H9 (cell line): ENCODE measurements at regions not wholly inside any gene's neighbourhood (a gene's known extent, or its start where the extent isn't known, plus 50 kb on each side); places are given as distances from the start of the nearest gene placed in this dataset.

Experiments
- DNase-seq: peaks from one replicate; pipeline ENCODE4 v3.0.0-alpha.2; 2017
- H2AFZ ChIP-seq: one replicate; pipeline ENCODE4 v1.6.1; 2013; ENCODE audit warnings: mild to moderate bottlenecking, low read length, control low read depth, moderate library complexity
- H2AK5ac ChIP-seq: 2 replicates; pipeline ENCODE4 v1.6.1; 2013; ENCODE audit warnings: low read length, control low read depth, mixed read lengths; ENCODE audit not compliant: insufficient read length
- H2BK120ac ChIP-seq: one replicate; pipeline ENCODE4 v1.6.1; 2013; ENCODE audit warnings: low read depth, mild to moderate bottlenecking, low read length, control low read depth, inconsistent platforms; ENCODE audit not compliant: poor library complexity, severe bottlenecking
- H2BK12ac ChIP-seq: 2 replicates; pipeline ENCODE4 v1.6.1; 2013; ENCODE audit warnings: low read length, control low read depth, mixed read lengths, low read depth; ENCODE audit not compliant: insufficient read length
- H2BK15ac ChIP-seq: 2 replicates; pipeline ENCODE4 v1.6.1; 2013; ENCODE audit warnings: low read depth, low read length, control low read depth
- H2BK20ac ChIP-seq: one replicate; pipeline ENCODE4 v1.6.1; 2013; ENCODE audit warnings: low read depth, mild to moderate bottlenecking, low read length, control low read depth, inconsistent platforms; ENCODE audit not compliant: poor library complexity, severe bottlenecking
- H2BK5ac ChIP-seq: 2 replicates; pipeline ENCODE4 v1.6.1; 2013; ENCODE audit warnings: low read length, control low read depth, mixed read lengths; ENCODE audit not compliant: insufficient read length
- H3K14ac ChIP-seq: 2 replicates; pipeline ENCODE4 v1.6.1; 2013; ENCODE audit warnings: low read length, control low read depth; ENCODE audit not compliant: insufficient read depth
- H3K18ac ChIP-seq: 2 replicates; pipeline ENCODE4 v1.6.1; 2013; ENCODE audit warnings: low read depth, mild to moderate bottlenecking, mixed read lengths, low read length, control low read depth; ENCODE audit not compliant: insufficient read length
- H3K23ac ChIP-seq: 2 replicates; pipeline ENCODE4 v1.6.1; 2013; ENCODE audit warnings: low read length, control low read depth, mixed read lengths, low read depth; ENCODE audit not compliant: insufficient read length
- H3K23me2 ChIP-seq: 2 replicates; pipeline ENCODE4 v1.6.1; 2013; ENCODE audit warnings: low read depth, mild to moderate bottlenecking, mixed read lengths, low read length, control low read depth; ENCODE audit not compliant: insufficient read length, poor library complexity, severe bottlenecking
- H3K27ac ChIP-seq: 2 replicates; pipeline ENCODE4 v1.5.1; 2013; ENCODE audit warnings: low read length, control low read depth, mixed read lengths, low read depth; ENCODE audit not compliant: insufficient read length
- H3K27me3 ChIP-seq: 2 replicates; pipeline ENCODE4 v1.6.1; 2013; ENCODE audit warnings: low read length, control low read depth, inconsistent platforms; ENCODE audit not compliant: insufficient read depth
- H3K4ac ChIP-seq: 2 replicates; pipeline ENCODE4 v1.6.1; 2013; ENCODE audit warnings: low read depth, mild to moderate bottlenecking, control low read depth, inconsistent platforms, low read length, moderate library complexity
- H3K4me1 ChIP-seq: 2 replicates; pipeline ENCODE4 v1.6.1; 2013; ENCODE audit warnings: low read length, control low read depth, inconsistent platforms; ENCODE audit not compliant: insufficient read depth
- H3K4me2 ChIP-seq: 2 replicates; pipeline ENCODE4 v1.6.1; 2013; ENCODE audit warnings: low read length, control low read depth, mixed read lengths; ENCODE audit not compliant: insufficient read length, insufficient read depth
- H3K56ac ChIP-seq: 2 replicates; pipeline ENCODE4 v1.6.1; 2013; ENCODE audit warnings: low read depth, mild to moderate bottlenecking, mixed read lengths, low read length, control low read depth; ENCODE audit not compliant: insufficient read length
- H3K79me1 ChIP-seq: 2 replicates; pipeline ENCODE4 v1.6.1; 2013; ENCODE audit warnings: low read depth, mild to moderate bottlenecking, moderate library complexity, low read length, control low read depth, inconsistent platforms; ENCODE audit not compliant: insufficient read depth, poor library complexity, severe bottlenecking
- H3K79me2 ChIP-seq: 2 replicates; pipeline ENCODE4 v1.6.1; 2013; ENCODE audit warnings: low read length, control low read depth, inconsistent platforms; ENCODE audit not compliant: insufficient read depth
- H3K9ac ChIP-seq: 2 replicates; pipeline ENCODE4 v1.6.1; 2013; ENCODE audit warnings: low read length, control low read depth, mixed read lengths; ENCODE audit not compliant: insufficient read length; ENCODE audit errors: extremely low read depth
- H3K9me3 ChIP-seq: one replicate; pipeline ENCODE4 v1.6.1; 2013; ENCODE audit warnings: low read depth, low read length, inconsistent platforms; ENCODE audit not compliant: control insufficient read depth
- H3T11ph ChIP-seq: one replicate; pipeline ENCODE4 v1.6.1; 2013; ENCODE audit warnings: mild to moderate bottlenecking, low read length, control low read depth, inconsistent platforms
- H4K20me1 ChIP-seq: one replicate; pipeline ENCODE4 v1.6.1; 2013; ENCODE audit not compliant: control insufficient read depth, insufficient read length, insufficient read depth
- H4K5ac ChIP-seq: 2 replicates; pipeline ENCODE4 v1.6.1; 2013; ENCODE audit warnings: low read depth, mild to moderate bottlenecking, mixed read lengths, low read length, control low read depth; ENCODE audit not compliant: insufficient read length
- H4K8ac ChIP-seq: replicated peaks from 2 replicates; pipeline ENCODE4 v1.6.1; 2013; ENCODE audit warnings: low read length, control low read depth, mixed read lengths, low read depth; ENCODE audit not compliant: insufficient read length
- H4K91ac ChIP-seq: 2 replicates; pipeline ENCODE4 v1.6.1; 2013; ENCODE audit warnings: low read depth, mild to moderate bottlenecking, moderate library complexity, mixed read lengths, low read length, control low read depth; ENCODE audit not compliant: insufficient read length
- H3K27ac Mint-ChIP-seq, 3 experiments: 2 replicates in 2 of 3; 3 replicates in 1 of 3; pipeline ENCODE4 v1.8.0; 2020 to 2021; ENCODE audit warnings: mixed read lengths in 3 of 3, mild to moderate bottlenecking in 1 of 3, moderate library complexity in 1 of 3
- H3K27me3 Mint-ChIP-seq: 2 replicates; pipeline ENCODE4 v1.8.0; 2021; ENCODE audit warnings: low read depth, mild to moderate bottlenecking, moderate library complexity, mixed read lengths
- H3K36me3 Mint-ChIP-seq, 3 experiments: 2 replicates in 2 of 3; 3 replicates in 1 of 3; pipeline ENCODE4 v1.8.0; 2020 to 2021; ENCODE audit warnings: low read depth in 3 of 3, mixed read lengths in 3 of 3; ENCODE audit not compliant: insufficient read depth in 1 of 3
- H3K4me1 Mint-ChIP-seq, 2 experiments: 2 replicates each; pipeline ENCODE4 v1.8.0; 2020; ENCODE audit warnings: mixed read lengths in 2 of 2
- H3K4me3 Mint-ChIP-seq, 2 experiments: 2 replicates in 1 of 2; 3 replicates in 1 of 2; pipeline ENCODE4 v1.8.0; 2020 to 2021; ENCODE audit warnings: mild to moderate bottlenecking in 2 of 2, mixed read lengths in 2 of 2, moderate library complexity in 1 of 2
- H3K9me3 Mint-ChIP-seq, 2 experiments: 2 replicates in 1 of 2; 3 replicates in 1 of 2; pipeline ENCODE4 v1.8.0; 2020; ENCODE audit warnings: mild to moderate bottlenecking in 2 of 2, mixed read lengths in 2 of 2, moderate library complexity in 1 of 2
- WGBS: extraction: QIAGEN DNeasy Blood & Tissue Kit; methylation state at CpG from one replicate; pipeline ENCODE4 v1.1.7; 2013; ENCODE audit warnings: missing lambda C conversion rate, low lambda C conversion rate, mixed read lengths; ENCODE audit not compliant: insufficient read length; ENCODE audit errors: extremely low coverage; 5-methylcytosine and 5-hydroxymethylcytosine counted together
- TF ChIP-seq, protein P1 (sequence below): fragments of 200-600 bp; sonication (generic); conservative IDR thresholded peaks from 3 replicates; pipeline ENCODE4 v1.8.0; 2021; ENCODE audit warnings: antibody characterized with exemption, mild to moderate bottlenecking

DNA sequence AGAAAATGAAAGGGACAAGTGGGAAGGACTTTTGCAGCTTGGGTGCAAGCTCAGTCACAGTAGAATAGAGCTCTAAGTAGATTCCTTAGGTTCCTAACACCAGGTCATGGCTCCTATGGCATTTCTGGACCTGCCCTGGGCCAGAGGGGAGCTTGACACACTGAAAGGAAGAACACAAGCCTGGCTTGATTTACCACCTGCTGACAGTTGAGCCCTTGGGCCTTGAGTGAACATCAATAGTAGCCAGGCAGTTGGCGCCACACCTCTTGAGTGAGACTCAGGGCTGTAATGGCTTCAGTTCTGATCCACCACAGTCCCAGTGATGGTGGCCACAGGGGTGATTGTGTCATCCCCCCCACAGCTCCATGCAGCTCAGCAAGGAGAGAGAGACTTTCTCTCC is 221.9 kb upstream of the PCDH17 start:
- Histone ChIP-seq H3K4me2 (no peak overlapping the region), H3K4ac (no peak overlapping the region), H2BK20ac (no peak overlapping the region), H3K9ac (no peak overlapping the region), H3K56ac (no peak overlapping the region), H4K5ac (no peak overlapping the region), H3K79me2 (no peaks in the 10 kb centered on the region), H3K23me2 (no peaks in the 10 kb centered on the region), H3K79me1 (no peaks in the 10 kb centered on the region), H2AFZ (no peak overlapping the region), H4K8ac (no peak overlapping the region), H2BK120ac (no peak overlapping the region), H4K91ac (no peak overlapping the region), H4K20me1 (no peaks in the 10 kb centered on the region), H3K18ac (no peak overlapping the region), H3K27me3 (no peaks in the 10 kb centered on the region), H2BK15ac (no peak overlapping the region), H3T11ph (no peak overlapping the region), H2BK12ac (no peak overlapping the region), H3K23ac (no peak overlapping the region), H3K27ac (no peak overlapping the region), H2BK5ac (no peak overlapping the region), H2AK5ac (no peak overlapping the region), H3K14ac (no peak overlapping the region), H3K4me1 (no peaks in the 10 kb centered on the region), H3K9me3 (no peaks in the 10 kb centered on the region)
- DNase-seq: peak; percentile 16
- Mint-ChIP-seq H3K27me3 (no peaks in the 10 kb centered on the region), H3K36me3 (peaks cover 0 to 3% (median 0%) of the 10 kb centered on the region in 3 experiments; a peak in 1 of 7 replicates), H3K9me3 (peaks cover 0 to 3% of the 10 kb centered on the region in 2 experiments; a peak in 2 of 5 replicates), H3K4me1 (peaks cover 7 to 8% of the 10 kb centered on the region in 2 experiments; a peak in 3 of 4 replicates), H3K4me3 (no peak overlapping the region), H3K27ac (no peak overlapping the region)
- WGBS: no CpG with 5 or more reads among the region's 1 CpG
- TF ChIP-seq, protein P1, sequence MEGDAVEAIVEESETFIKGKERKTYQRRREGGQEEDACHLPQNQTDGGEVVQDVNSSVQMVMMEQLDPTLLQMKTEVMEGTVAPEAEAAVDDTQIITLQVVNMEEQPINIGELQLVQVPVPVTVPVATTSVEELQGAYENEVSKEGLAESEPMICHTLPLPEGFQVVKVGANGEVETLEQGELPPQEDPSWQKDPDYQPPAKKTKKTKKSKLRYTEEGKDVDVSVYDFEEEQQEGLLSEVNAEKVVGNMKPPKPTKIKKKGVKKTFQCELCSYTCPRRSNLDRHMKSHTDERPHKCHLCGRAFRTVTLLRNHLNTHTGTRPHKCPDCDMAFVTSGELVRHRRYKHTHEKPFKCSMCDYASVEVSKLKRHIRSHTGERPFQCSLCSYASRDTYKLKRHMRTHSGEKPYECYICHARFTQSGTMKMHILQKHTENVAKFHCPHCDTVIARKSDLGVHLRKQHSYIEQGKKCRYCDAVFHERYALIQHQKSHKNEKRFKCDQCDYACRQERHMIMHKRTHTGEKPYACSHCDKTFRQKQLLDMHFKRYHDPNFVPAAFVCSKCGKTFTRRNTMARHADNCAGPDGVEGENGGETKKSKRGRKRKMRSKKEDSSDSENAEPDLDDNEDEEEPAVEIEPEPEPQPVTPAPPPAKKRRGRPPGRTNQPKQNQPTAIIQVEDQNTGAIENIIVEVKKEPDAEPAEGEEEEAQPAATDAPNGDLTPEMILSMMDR: no peak
